ENCODE measurements at regions not wholly inside any gene's neighbourhood (a gene's known extent, or its start where the extent isn't known, plus 50 kb on each side); places are given as distances from the start of the nearest gene placed in this dataset.

- FAIRE-seq: no peak
Measured at GRCh38 chr5:71865665-71866320, 146.7 kb downstream of the CARTPT start.

GRCh38 chr5:71872311-71872864, 153.3 kb downstream of the CARTPT start:
- FAIRE-seq: no peak

- no peak for FAIRE-seq
Measured at GRCh38 chr5:71873191-71873591, 154.1 kb downstream of the CARTPT start.

GRCh38 chr5:71874521-71874920, 155.4 kb downstream of the CARTPT start:
- FAIRE-seq: no peak

- FAIRE-seq: no peak
Measured at GRCh38 chr5:71877511-71877910, 158.4 kb downstream of the CARTPT start.

GRCh38 chr5:71880536-71880935, 161.5 kb downstream of the CARTPT start:
- FAIRE-seq: no peak

GRCh38 chr5:71882826-71883741, 164.0 kb downstream of the CARTPT start:
- no peak for FAIRE-seq

- no peak for FAIRE-seq
Measured at GRCh38 chr5:71883742-71884103, 164.6 kb downstream of the CARTPT start.

GRCh38 chr5:71884926-71885325, 165.9 kb downstream of the CARTPT start:
- FAIRE-seq: no peak

GRCh38 chr5:71886406-71886805, 167.3 kb downstream of the CARTPT start:
- FAIRE-seq: no peak

GRCh38 chr5:71887680-71888079, 168.6 kb downstream of the CARTPT start:
- peak; percentile 91 for FAIRE-seq

- no peak for FAIRE-seq
Measured at GRCh38 chr5:71891406-71891805, 172.3 kb downstream of the CARTPT start.

GRCh38 chr5:71891856-71892255, 172.8 kb downstream of the CARTPT start:
- FAIRE-seq: no peak

- no peak for FAIRE-seq
Measured at GRCh38 chr5:71892641-71893365, 173.7 kb downstream of the CARTPT start.

GRCh38 chr5:71893451-71893850, 174.4 kb downstream of the CARTPT start:
- FAIRE-seq: no peak

- no peak for FAIRE-seq
Measured at GRCh38 chr5:71894091-71894490, 175.0 kb downstream of the CARTPT start.

GRCh38 chr5:71895546-71895945, 176.5 kb downstream of the CARTPT start:
- no peak for FAIRE-seq

- FAIRE-seq: no peak
Measured at GRCh38 chr5:71899865-71900342, 180.8 kb downstream of the CARTPT start.

- no peak for FAIRE-seq
Measured at GRCh38 chr5:71903808-71904207, 184.7 kb downstream of the CARTPT start.

GRCh38 chr5:71904852-71905251, 185.8 kb downstream of the CARTPT start:
- no peak for FAIRE-seq

GRCh38 chr5:71905834-71906711, 187.0 kb downstream of the CARTPT start:
- no peak for FAIRE-seq

- no peak for FAIRE-seq
Measured at GRCh38 chr5:71907001-71907588, 188.0 kb downstream of the CARTPT start.

Measured in G401.6 (cell line).